ENCODE measurements at regions not wholly inside any gene's neighbourhood (a gene's known extent, or its start where the extent isn't known, plus 50 kb on each side); places are given as distances from the start of the nearest gene placed in this dataset.
A peak's percentile ranks its signal among the peaks of the same experiment; 100 is the strongest.
"Not testable (repeated sequence)": the region's sequence is repeated elsewhere in the genome, so short reads cannot be mapped to it uniquely, and the experiment has no call there.

DNA sequence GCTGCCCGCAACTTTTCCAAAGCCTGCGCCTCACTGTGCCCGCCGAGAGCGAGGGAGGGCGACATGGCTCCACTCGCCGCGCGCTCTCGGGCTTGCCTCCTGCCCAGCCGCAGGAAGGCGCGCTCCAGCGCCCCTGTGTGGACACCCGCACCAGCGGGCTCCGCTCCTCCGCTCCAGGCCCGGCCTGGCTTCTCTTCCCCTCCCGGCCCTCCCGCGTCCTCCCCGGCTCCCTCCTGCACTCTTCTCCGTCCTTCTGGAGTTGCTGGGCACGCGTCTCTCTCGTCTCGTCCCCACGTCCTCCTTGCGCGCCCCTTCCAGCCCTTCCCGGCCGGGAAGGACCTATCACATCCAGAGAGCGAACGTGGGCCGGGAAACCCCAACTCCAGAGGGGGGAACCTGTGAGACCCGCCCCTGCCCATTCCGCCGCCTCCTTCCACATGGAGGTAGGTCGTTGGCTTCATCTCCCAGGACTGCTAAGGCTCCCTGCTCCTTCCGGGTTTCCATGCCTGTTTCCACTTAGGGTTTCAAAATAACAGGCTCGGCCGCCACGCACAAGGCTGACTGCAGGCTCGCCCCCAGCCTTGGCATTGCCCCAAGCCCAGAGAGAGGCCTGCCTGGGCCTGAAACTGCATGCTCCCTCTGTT, 175.4 kb downstream of the ATP6V0E2 start:
- peak; percentile 20 for TF ChIP-seq CTCF (IDR thresholded peaks at IDR 0.05; ENCODE audit: poor library complexity)
- not testable (repeated sequence) for TF ChIP-seq EZH2 (IDR thresholded peaks at IDR 0.05; ENCODE audit: borderline replicate concordance)

All from hepatocyte (in vitro differentiated cells).